ENCODE measurements at regions not wholly inside any gene's neighbourhood (a gene's known extent, or its start where the extent isn't known, plus 50 kb on each side); places are given as distances from the start of the nearest gene placed in this dataset.

GRCh38 chr2:5953525-5953924, 261.3 kb downstream of the SOX11 start:
- no peaks in the 10 kb centered on the region for H3K27me3 Mint-ChIP-seq (ENCODE audit: low read depth)
- peaks cover 4% of the 10 kb centered on the region for H3K9me3 Mint-ChIP-seq
- H3K4me1 Mint-ChIP-seq (ENCODE audit: low read depth): no peaks in the 10 kb centered on the region
- no peak overlapping the region for H3K27ac Mint-ChIP-seq
- no peak for DNase-seq (ENCODE audit: low spot score)
- intact Hi-C loops (cut with micrococcal nuclease): no loop called here
- H3K4me3 Mint-ChIP-seq (ENCODE audit: low read depth): no peak overlapping the region
- no peaks in the 10 kb centered on the region for H3K36me3 Mint-ChIP-seq (ENCODE audit: low read depth)

- Mint-ChIP-seq H3K4me3 (ENCODE audit: low read depth) (no peak overlapping the region), H3K9me3 (peaks cover 4% of the 10 kb centered on the region), H3K4me1 (ENCODE audit: low read depth) (no peaks in the 10 kb centered on the region), H3K27ac (no peak overlapping the region), H3K36me3 (ENCODE audit: low read depth) (no peaks in the 10 kb centered on the region), H3K27me3 (ENCODE audit: low read depth) (no peaks in the 10 kb centered on the region)
- no peak for DNase-seq (ENCODE audit: low spot score)
- intact Hi-C loops (cut with micrococcal nuclease): no loop called here
Observed at GRCh38 chr2:5954509-5954908, 262.3 kb downstream of the SOX11 start.

- Mint-ChIP-seq H3K9me3 (peaks cover 4% of the 10 kb centered on the region), H3K36me3 (ENCODE audit: low read depth) (no peaks in the 10 kb centered on the region), H3K4me1 (ENCODE audit: low read depth) (no peaks in the 10 kb centered on the region), H3K27me3 (ENCODE audit: low read depth) (no peaks in the 10 kb centered on the region), H3K4me3 (ENCODE audit: low read depth) (no peak overlapping the region), H3K27ac (no peak overlapping the region)
- intact Hi-C loops (cut with micrococcal nuclease): no loop called here
- no peak for DNase-seq (ENCODE audit: low spot score)
Observed at GRCh38 chr2:5955921-5956320, 263.7 kb downstream of the SOX11 start.

- Mint-ChIP-seq H3K9me3 (no peaks in the 10 kb centered on the region), H3K4me3 (ENCODE audit: low read depth) (no peak overlapping the region), H3K36me3 (ENCODE audit: low read depth) (no peaks in the 10 kb centered on the region), H3K27ac (no peak overlapping the region), H3K4me1 (ENCODE audit: low read depth) (no peaks in the 10 kb centered on the region), H3K27me3 (ENCODE audit: low read depth) (no peaks in the 10 kb centered on the region)
- intact Hi-C loops (cut with micrococcal nuclease): no loop called here
- no peak for DNase-seq (ENCODE audit: low spot score)
Observed at GRCh38 chr2:5959836-5960820, 267.9 kb downstream of the SOX11 start.

- Mint-ChIP-seq H3K36me3 (ENCODE audit: low read depth) (no peaks in the 10 kb centered on the region), H3K27me3 (ENCODE audit: low read depth) (no peaks in the 10 kb centered on the region), H3K27ac (no peak overlapping the region), H3K4me1 (ENCODE audit: low read depth) (no peaks in the 10 kb centered on the region), H3K9me3 (peaks cover 3% of the 10 kb centered on the region), H3K4me3 (ENCODE audit: low read depth) (no peak overlapping the region)
- no peak for DNase-seq (ENCODE audit: low spot score)
- intact Hi-C loops (cut with micrococcal nuclease): no loop called here
Observed at GRCh38 chr2:5967506-5967905, 275.3 kb downstream of the SOX11 start.

GRCh38 chr2:5969303-5969702, 277.1 kb downstream of the SOX11 start:
- peaks cover 3% of the 10 kb centered on the region for H3K9me3 Mint-ChIP-seq
- H3K27me3 Mint-ChIP-seq (ENCODE audit: low read depth): no peaks in the 10 kb centered on the region
- no peak for DNase-seq (ENCODE audit: low spot score)
- intact Hi-C loops (cut with micrococcal nuclease): no loop called here
- H3K36me3 Mint-ChIP-seq (ENCODE audit: low read depth): no peaks in the 10 kb centered on the region
- no peak overlapping the region for H3K27ac Mint-ChIP-seq
- H3K4me1 Mint-ChIP-seq (ENCODE audit: low read depth): no peaks in the 10 kb centered on the region
- no peak overlapping the region for H3K4me3 Mint-ChIP-seq (ENCODE audit: low read depth)

- intact Hi-C loops (cut with micrococcal nuclease): no loop called here
- Mint-ChIP-seq H3K4me3 (ENCODE audit: low read depth) (no peak overlapping the region), H3K36me3 (ENCODE audit: low read depth) (no peaks in the 10 kb centered on the region), H3K4me1 (ENCODE audit: low read depth) (no peaks in the 10 kb centered on the region), H3K27me3 (ENCODE audit: low read depth) (no peaks in the 10 kb centered on the region), H3K27ac (no peak overlapping the region), H3K9me3 (peaks cover 3% of the 10 kb centered on the region)
- no peak for DNase-seq (ENCODE audit: low spot score)
Observed at GRCh38 chr2:5970347-5970746, 278.2 kb downstream of the SOX11 start.

- Mint-ChIP-seq H3K27me3 (ENCODE audit: low read depth) (no peaks in the 10 kb centered on the region), H3K4me1 (ENCODE audit: low read depth) (no peaks in the 10 kb centered on the region), H3K4me3 (ENCODE audit: low read depth) (no peak overlapping the region), H3K9me3 (peaks cover 3% of the 10 kb centered on the region), H3K36me3 (ENCODE audit: low read depth) (no peaks in the 10 kb centered on the region), H3K27ac (no peak overlapping the region)
- intact Hi-C loops (cut with micrococcal nuclease): no loop called here
- DNase-seq (ENCODE audit: low spot score): no peak
Observed at GRCh38 chr2:5974477-5974876, 282.3 kb downstream of the SOX11 start.

GRCh38 chr2:5975401-5975800, 283.2 kb downstream of the SOX11 start:
- Mint-ChIP-seq H3K36me3 (ENCODE audit: low read depth) (no peaks in the 10 kb centered on the region), H3K27ac (no peak overlapping the region), H3K27me3 (ENCODE audit: low read depth) (no peaks in the 10 kb centered on the region), H3K4me3 (ENCODE audit: low read depth) (no peak overlapping the region), H3K4me1 (ENCODE audit: low read depth) (no peaks in the 10 kb centered on the region), H3K9me3 (peaks cover 3% of the 10 kb centered on the region)
- no peak for DNase-seq (ENCODE audit: low spot score)
- intact Hi-C loops (cut with micrococcal nuclease): no loop called here

GRCh38 chr2:5976531-5977065, 284.4 kb downstream of the SOX11 start:
- no peaks in the 10 kb centered on the region for H3K4me1 Mint-ChIP-seq (ENCODE audit: low read depth)
- no peak for DNase-seq (ENCODE audit: low spot score)
- no peaks in the 10 kb centered on the region for H3K9me3 Mint-ChIP-seq
- intact Hi-C loops (cut with micrococcal nuclease): no loop called here
- no peaks in the 10 kb centered on the region for H3K27me3 Mint-ChIP-seq (ENCODE audit: low read depth)
- H3K36me3 Mint-ChIP-seq (ENCODE audit: low read depth): no peaks in the 10 kb centered on the region
- no peak overlapping the region for H3K4me3 Mint-ChIP-seq (ENCODE audit: low read depth)
- no peak overlapping the region for H3K27ac Mint-ChIP-seq

- H3K9me3 Mint-ChIP-seq: no peaks in the 10 kb centered on the region
- intact Hi-C loops (cut with micrococcal nuclease): no loop called here
- DNase-seq (ENCODE audit: low spot score): no peak
- no peaks in the 10 kb centered on the region for H3K4me1 Mint-ChIP-seq (ENCODE audit: low read depth)
- H3K27ac Mint-ChIP-seq: no peak overlapping the region
- H3K4me3 Mint-ChIP-seq (ENCODE audit: low read depth): no peak overlapping the region
- no peaks in the 10 kb centered on the region for H3K27me3 Mint-ChIP-seq (ENCODE audit: low read depth)
- no peaks in the 10 kb centered on the region for H3K36me3 Mint-ChIP-seq (ENCODE audit: low read depth)
Observed at GRCh38 chr2:5977477-5977876, 285.3 kb downstream of the SOX11 start.

- H3K4me3 Mint-ChIP-seq (ENCODE audit: low read depth): no peak overlapping the region
- intact Hi-C loops (cut with micrococcal nuclease): no loop called here
- H3K27ac Mint-ChIP-seq: no peak overlapping the region
- no peaks in the 10 kb centered on the region for H3K9me3 Mint-ChIP-seq
- no peaks in the 10 kb centered on the region for H3K27me3 Mint-ChIP-seq (ENCODE audit: low read depth)
- H3K36me3 Mint-ChIP-seq (ENCODE audit: low read depth): no peaks in the 10 kb centered on the region
- H3K4me1 Mint-ChIP-seq (ENCODE audit: low read depth): no peaks in the 10 kb centered on the region
- DNase-seq (ENCODE audit: low spot score): no peak
Observed at GRCh38 chr2:5978131-5978751, 286.1 kb downstream of the SOX11 start.
